GM10248 (cell line): ENCODE measurements at regions not wholly inside any gene's neighbourhood (a gene's known extent, or its start where the extent isn't known, plus 50 kb on each side); places are given as distances from the start of the nearest gene placed in this dataset.

Experiments
- CTCF ChIA-PET: fragments of 300-600 bp; sonication (Branson Sonifier 250); formaldehyde crosslinking; extraction: SDS; loops from one replicate; lab custom pipeline; 2021; ENCODE audit warnings: antibody characterized with exemption; lab: Yijun Ruan, JAX
- POLR2A ChIA-PET: fragments of 350-650 bp; sonication (Branson Sonifier 250); formaldehyde crosslinking; extraction: SDS; loops from one replicate; lab custom pipeline; 2020; ENCODE audit warnings: antibody characterized with exemption; lab: Yijun Ruan, JAX
- DNase-seq: peaks from one replicate; pipeline ENCODE4 v3.0.0; 2012; ENCODE audit errors: extremely low spot score
- CTCF ChIP-seq: IDR thresholded peaks from 2 replicates; pipeline ENCODE4 v1.5.1; 2012; ENCODE audit warnings: mild to moderate bottlenecking, low read depth; ENCODE audit errors: extremely low read depth, missing control alignments, control extremely low read depth

DNA sequence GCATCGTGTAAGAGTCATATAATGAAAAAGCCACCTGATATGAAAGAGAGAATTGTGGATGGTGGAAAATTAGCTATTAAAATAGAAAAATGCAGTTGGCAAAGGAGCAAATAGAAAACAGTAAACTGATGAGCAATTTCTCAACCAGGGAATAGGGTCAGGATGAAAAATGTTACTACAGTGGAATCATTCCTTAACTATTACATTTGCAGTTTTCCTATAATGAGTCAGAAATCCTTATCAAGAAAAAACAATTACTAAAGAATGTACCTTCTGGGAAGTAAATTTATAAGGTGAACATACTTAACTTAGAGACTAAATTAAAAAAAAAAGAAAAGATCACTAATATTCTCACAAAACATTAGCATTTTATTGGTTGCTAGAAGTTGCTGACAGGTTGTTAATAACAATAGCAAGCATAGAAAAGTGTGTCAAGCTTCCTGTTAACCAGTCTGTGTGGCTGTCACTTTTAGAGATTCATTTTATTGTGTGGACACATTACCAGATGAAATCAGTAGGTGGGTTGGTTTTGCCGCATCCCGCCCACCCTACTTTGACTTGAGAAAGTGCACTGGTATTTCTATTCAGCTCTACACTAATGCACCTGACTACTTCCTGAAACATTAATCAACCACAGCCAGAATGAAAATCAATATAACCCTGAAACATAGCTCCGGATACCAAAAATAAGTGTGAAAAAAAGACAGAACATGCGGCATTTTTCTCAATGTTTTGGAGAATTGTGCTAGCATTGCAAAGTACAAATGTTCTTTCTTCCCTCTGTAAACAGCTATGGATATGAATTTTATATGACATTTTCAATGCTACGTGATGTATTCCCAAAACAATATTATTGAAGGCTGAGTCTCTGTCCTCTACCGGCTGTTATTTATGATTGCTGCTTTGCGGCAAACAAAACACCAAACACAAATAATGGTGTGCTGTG, 576.7 kb downstream of the SLC16A7 start:
- CTCF ChIA-PET: no interaction called here
- TF ChIP-seq CTCF: no peak
- POLR2A ChIA-PET: no interaction called here
- no peak for DNase-seq

- CTCF ChIA-PET: no interaction called here
- TF ChIP-seq CTCF: no peak
- POLR2A ChIA-PET: no interaction called here
- no peak for DNase-seq
Observed at GRCh38 chr12:60173224-60174170, 577.7 kb downstream of the SLC16A7 start.

GRCh38 chr12:60174476-60174875, 578.6 kb downstream of the SLC16A7 start:
- DNase-seq: no peak
- ChIA-PET POLR2A (no interaction called here), CTCF (no interaction called here)
- TF ChIP-seq CTCF: no peak

DNA sequence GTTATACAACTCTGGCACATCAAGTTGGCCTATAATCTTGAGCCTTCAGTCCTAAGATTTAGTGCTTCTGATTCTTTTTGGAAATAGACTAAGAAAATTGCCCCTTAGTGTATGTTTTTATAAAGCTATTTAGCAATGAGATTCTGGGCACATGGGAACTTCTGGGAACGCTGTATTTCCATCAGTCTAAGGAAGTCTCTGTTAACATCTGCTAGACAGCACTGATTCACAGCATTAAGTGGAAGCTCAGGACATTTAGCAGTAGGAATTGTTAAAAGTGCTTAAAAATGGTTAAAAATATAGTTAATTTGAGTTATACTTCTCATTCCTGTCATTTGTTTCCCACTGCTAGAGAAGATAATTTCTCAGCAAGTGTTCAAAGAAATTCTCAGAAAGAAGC, 579.1 kb downstream of the SLC16A7 start:
- ChIA-PET CTCF (no interaction called here), POLR2A (no interaction called here)
- DNase-seq: no peak
- no peak for TF ChIP-seq CTCF

GRCh38 chr12:60176891-60177290, 581.1 kb downstream of the SLC16A7 start:
- CTCF ChIA-PET: no interaction called here

More at GRCh38 chr12:60176891-60177290, 581.1 kb downstream of the SLC16A7 start:
- no peak for TF ChIP-seq CTCF
- POLR2A ChIA-PET: no interaction called here
- no peak for DNase-seq
